GM21447 (cell line): ENCODE measurements at regions not wholly inside any gene's neighbourhood (a gene's known extent, or its start where the extent isn't known, plus 50 kb on each side); places are given as distances from the start of the nearest gene placed in this dataset.
A peak's percentile ranks its signal among the peaks of the same experiment; 100 is the strongest.

Experiments used
- ATAC-seq: cut with Tn5 transposase; IDR thresholded peaks from one replicate; pipeline ENCODE4 v1.9.1; 2021; ENCODE audit not compliant: unreplicated experiment

DNA sequence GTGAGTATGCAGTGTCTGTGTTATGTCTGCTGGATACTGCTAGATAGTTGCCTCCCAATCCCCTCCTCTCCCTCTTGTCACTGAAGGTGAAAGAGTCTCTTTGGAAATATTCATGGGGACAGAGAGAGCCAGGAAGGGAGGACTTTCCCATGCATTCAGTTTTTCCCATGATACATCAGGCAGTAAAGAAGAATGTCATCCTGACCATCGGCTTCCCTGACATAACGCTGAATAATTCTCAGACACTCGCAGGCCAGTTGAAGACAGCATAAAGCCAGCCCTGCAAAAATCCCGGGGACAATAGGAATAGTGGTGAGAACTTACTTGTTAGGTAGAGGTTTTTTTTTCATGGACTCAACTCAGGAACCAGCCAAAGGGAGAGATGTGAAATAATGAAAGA, 58.1 kb downstream of the KLF4 start:
- no peak for ATAC-seq

GRCh38 chr9:107430071-107430470, 59.5 kb downstream of the KLF4 start:
- no peak for ATAC-seq

DNA sequence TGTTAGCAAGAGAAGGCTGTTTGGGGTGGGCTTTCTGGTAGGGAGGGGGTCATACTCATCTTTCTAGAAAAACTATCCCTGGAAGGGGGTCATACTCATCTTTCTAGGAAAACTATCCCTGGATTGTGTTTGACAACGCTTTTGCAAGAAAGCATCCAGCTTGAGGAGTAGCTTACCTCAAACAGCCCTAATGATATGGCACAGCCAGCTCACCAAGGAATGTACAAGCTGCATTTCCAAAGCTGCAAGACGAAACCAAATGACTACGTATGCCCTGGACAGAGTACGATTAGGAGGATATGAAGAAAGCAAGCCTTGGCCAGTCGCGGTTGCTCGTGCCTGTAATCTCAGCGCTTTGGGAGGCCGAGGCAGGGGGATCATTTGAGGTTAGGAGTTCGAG, 63.4 kb downstream of the KLF4 start:
- no peak for ATAC-seq

DNA sequence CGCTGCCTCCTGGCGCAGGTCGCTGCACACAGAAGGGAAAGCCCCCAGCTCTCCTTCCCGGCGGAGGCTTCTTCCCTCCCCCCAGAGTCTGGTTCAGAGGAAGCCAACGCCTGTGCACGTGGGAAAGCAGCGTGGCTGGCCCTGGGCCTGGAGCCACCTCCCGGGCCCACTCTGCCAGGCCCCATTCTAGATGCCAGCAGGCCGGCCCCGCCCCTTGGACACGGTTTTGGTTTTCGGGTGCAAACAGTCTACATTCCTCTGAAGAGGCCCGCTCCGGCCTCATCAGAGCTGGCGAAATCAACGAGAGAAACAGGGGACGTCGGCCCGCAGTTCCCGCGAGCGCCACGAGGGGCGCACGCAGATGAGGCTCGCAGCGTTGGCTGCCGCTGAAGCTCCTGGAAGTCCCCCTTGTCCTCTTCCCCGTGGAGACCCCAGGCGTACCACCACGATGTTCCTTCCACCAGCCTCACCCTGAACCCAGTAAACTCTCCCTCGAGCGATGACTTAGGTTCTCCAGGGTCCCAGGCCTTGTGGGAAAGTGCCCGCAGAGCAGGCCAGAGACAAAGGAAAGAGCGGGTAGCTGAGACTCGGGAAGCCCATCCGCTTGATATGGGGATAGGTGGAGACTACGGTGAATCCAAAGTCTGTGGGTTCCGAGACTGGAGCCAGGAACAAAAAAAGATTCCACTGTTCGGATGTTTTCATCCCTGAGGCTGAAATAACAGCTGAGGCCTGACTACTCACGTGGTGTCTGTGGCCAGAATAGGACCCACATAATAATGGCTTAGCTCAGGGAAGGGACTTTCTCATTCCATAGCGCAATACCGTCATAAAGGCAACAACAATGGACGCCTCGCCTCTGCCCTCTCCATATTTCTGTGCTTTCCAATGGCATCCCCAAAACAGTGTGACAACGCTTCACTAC, 64.2 kb downstream of the KLF4 start:
- ATAC-seq: peak; percentile 82

- no peak for ATAC-seq
Observed at GRCh38 chr9:107423540-107423939, 66.0 kb downstream of the KLF4 start.

GRCh38 chr9:107422189-107423185, 67.1 kb downstream of the KLF4 start:
- no peak for ATAC-seq

DNA sequence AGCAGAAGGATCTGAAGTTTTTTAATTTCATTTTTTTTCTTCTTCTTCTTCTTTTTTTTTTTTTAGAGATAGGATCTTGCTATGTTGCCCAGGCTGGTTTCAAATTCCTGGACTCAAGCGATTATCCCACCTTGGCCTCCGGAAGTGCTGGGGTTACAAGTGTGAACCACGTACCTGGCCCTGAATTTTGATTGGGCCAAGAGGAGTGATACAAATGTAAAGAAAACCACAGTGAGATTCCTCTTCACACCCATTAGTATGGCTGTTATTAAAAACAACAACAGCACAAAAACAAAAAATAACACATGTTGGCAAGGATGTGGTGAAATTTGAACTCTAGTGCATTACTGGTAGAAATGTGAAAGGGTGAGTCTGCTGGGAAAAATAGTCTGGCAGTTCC, 79.1 kb downstream of the KLF4 start:
- no peak for ATAC-seq

DNA sequence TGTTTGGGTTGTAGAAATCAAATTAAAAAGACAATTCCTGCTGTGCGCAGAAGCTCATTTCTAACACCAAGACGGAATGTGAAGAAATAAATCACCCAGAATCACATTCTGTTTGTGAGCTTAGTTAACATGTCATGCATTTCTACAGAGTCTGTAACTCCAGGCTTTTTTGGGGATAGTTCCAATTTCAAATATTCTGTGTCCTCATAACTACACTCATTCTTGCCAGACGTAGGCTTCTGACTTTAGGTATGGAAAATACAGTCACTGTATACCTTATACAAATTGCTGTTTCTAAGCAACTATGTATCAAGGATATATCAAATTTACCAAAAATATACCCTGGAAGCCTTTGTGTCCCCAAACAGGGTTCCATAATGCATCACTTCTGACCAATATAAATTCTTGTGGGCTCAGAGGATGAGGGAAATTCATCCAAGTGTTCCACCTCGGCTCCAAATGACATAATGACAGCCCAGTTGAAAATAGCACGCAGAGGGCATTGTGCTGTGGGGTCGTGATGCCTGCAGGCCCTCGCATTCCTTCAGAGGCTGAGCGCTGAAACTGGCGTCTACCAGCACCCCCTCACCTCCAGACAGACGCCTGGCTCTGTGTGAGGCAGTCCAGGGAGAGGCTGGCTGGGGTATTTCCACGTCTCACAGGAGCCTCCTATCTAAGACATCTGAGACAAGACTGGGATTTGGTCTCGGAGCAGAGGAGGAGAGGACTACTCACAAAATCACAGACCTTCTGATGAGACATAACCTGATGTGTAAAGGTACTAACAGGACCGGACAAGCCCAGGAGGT, 79.8 kb downstream of the KLF4 start:
- ATAC-seq: no peak

DNA sequence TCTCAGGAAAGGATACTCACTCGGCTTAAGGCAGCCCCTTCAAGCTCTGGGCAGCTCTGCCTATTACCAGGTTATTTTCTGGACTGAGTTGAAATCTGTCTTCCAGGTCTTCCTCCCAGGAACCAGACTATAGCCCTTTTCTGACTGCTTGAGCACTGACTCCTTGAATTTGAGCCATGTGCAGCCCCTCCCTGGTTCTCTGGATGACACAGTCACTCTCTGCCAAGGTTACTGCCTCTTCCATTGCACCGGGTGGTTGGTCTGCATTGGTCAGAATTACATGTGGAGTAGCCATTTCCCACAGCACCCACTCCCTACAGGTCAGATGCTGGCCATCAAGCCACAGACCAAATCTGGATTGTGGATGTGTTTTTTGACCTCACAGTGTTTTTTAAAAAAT, 81.9 kb downstream of the KLF4 start:
- ATAC-seq: no peak

- ATAC-seq: no peak
Observed at GRCh38 chr9:107405511-107405910, 84.1 kb downstream of the KLF4 start.

GRCh38 chr9:107404736-107405135, 84.8 kb downstream of the KLF4 start:
- ATAC-seq: no peak

DNA sequence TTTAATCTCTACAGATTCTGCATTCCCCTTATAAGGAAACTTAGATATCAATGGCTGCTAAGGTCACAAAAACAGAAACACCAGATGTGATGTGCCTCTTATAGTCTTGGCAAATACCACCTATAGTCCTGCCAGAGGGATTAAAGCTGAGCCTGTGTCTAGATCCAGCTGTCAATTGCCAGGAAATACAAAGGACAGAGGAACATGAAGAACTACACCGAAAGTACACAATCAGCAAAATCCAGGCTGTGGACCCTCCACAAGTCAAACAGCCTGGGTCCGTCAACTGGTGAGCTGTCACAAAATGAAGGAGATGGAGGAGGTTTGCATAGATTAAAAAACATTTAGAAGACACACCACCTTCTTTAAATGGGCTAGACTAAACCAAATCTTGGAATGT, 85.4 kb downstream of the KLF4 start:
- ATAC-seq: no peak

DNA sequence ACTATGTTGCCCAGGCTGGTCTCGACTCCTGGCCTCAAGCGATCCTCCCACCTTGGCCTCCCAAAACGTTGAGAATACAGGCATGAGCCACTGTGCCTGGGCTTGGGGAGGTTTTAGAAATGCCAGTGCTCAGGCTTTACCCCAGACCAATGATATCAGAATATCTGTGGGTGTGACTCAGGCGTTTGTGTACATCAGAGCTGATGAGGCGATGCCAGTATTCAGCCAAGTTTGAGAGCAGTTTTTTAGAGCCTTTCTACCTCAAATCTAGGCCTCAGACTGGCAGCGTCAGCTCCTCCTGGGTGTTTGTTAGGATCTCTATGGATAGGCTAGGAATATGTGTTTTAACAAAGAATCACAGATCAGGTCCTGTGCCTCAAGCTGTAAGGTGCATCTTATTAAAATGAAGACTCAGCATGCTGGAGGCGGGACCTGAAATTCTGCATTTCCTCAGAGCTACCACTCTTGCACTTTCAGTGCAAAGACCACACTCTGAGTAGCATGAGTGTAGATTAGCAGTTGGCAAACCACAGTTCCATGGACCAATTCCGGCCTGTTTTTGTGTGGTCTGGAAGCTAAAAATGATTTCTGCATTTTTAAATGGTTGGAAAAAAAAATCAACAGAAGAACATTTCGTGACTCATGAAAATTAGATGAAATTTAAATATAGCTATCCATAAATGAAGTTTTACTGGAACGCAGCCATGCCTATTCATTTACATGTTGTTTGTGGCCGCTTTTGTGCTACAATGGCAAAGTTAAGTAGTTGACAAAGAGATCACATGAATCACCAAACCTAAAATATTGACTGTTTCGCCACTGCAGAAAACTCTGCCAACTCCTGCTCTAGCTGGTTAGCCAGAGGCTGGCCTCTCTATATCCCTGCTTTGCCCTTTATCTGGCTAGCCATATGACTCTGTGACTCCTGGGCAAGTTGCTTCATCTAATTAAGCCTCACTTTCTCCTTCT, 92.2 kb downstream of the KLF4 start:
- no peak for ATAC-seq

- no peak for ATAC-seq
Observed at GRCh38 chr9:107394264-107394663, 95.3 kb downstream of the KLF4 start.

DNA sequence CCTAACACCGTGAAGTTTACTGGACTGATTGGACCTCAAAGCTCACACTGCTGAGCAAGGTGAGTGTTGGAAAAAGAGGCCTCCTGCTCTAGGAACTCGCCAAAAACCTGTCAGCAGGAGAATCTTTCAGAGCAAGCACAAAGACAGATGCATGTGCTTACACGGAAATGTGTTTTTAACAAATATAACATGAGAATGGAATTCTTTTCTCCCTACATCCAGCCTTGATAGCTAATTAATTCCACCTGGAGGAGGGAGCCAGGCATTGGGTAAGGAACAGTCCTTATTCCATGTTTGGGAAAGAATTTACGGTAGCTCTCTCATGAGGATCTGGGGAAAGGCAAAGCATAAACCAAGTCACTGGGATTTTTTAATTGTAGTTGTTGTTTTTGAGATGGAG, 98.8 kb downstream of the KLF4 start:
- ATAC-seq: no peak

GRCh38 chr9:107390279-107390678, 99.3 kb downstream of the KLF4 start:
- no peak for ATAC-seq

DNA sequence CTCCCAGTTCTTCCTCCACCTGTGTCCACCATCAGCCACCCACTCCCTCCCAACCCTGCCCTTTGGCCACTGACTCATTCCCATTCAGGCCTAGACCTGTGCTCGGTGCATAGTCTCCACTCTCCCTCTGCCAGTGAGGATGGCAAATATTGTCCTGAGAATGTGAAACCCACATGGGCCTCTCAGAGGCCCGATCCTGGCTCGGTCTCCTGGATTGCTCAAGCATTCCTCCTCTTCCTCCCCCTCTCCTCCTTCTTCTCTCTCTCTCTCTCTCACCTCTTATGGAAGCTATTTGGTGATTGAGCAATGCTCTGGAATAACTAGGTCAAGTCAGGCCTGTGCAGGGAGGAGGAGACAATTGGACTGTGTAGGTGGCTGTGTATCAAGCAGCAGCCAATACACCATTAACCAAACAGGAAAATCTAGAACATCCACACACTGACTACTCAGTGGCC, 99.9 kb downstream of the KLF4 start:
- no peak for ATAC-seq

DNA sequence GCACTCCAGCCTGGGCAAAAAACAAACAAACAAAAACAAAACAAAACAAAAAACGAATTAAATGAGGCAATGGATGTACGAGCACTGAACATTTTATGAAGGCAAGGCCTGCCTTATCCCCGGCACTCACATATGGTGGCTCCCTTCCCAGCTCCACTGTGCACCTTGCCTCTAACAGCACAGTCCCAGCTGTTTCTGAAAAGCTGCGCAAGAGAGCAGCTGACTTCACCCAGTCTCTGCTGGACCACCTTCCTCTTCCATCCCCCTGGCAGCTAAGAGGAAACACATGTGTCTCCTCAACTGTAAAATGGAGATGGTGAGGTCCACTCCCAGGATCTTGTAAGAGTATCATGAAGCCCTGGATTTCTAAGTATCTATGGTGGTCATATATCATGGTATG, 100.7 kb downstream of the KLF4 start:
- no peak for ATAC-seq

DNA sequence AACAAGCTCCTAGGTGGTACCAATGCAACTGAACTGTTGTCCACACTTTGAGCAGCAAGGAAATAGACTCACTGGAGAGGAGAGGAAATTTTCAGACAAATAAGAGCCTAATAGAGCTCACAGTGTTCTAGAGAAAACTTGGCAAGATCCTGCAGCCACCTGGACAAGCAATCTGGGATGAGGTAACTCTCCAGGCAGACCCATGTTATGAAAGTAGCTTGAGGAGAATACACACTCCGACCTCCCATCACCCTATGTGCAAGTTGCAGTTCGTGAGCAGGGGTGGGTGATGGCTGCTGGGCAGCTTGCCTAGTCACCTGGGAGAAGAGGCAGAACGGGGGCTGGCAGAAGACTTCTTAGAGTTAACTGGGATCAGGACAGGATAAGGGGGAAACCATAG, 102.2 kb downstream of the KLF4 start:
- ATAC-seq: no peak

DNA sequence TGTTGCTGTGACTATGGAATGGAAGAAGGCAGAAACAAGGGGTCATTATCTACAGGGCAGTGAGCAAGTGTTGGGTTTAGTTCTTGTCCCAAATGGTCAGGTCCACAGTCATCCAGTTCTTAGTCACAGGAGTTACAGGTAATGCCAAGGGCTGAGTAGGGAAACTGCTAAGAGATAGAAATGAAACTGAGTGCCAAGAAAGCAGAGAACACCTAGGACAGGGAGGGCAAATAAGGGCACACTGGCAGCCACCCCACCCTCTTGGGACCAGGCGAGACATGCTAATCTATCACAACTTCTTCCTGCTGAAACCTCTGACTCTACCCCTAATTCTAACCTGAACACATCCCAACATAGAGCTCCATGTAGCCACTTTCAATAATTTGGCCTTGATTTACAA, 103.2 kb downstream of the KLF4 start:
- no peak for ATAC-seq
